Endothelial cell of umbilical vein (primary cell): ENCODE measurements at regions not wholly inside any gene's neighbourhood (a gene's known extent, or its start where the extent isn't known, plus 50 kb on each side); places are given as distances from the start of the nearest gene placed in this dataset.

Experiments used
- BruUV-seq: library from RNA; stranded (reverse); fragments of 400-500 nt; replicated peaks from 2 replicates; lab custom pipeline; 2021; lab: Mats Ljungman, UMichigan
- CTCF ChIA-PET: fragments of 300-600, 350-600 bp; sonication (Branson Sonifier 250); formaldehyde crosslinking; loops from one replicate; lab custom pipeline; 2021; ENCODE audit warnings: antibody characterized with exemption, inconsistent platforms; lab: Charles Lee
- POLR2A ChIA-PET: fragments of 300-600, 350-600 bp; sonication (Branson Sonifier 250); formaldehyde crosslinking; loops from one replicate; lab custom pipeline; 2021; ENCODE audit warnings: antibody characterized with exemption, inconsistent platforms; lab: Charles Lee
- DNase-seq: peaks from one replicate; pipeline ENCODE4 v3.0.0-alpha.2; 2011; ENCODE audit warnings: low read depth, low spot score
- FAIRE-seq: peaks from 2 replicates; lab custom pipeline; 2011; peaks lifted over from hg19 to GRCh38; lab: Jason Lieb, UNC
- H2AFZ ChIP-seq: 2 replicates; pipeline ENCODE4 v1.6.0; 2012; ENCODE audit warnings: low read depth, low read length, control low read depth, inconsistent platforms
- H3K27ac ChIP-seq: 2 replicates; pipeline ENCODE4 v1.5.1; 2011; ENCODE audit warnings: low read depth, mild to moderate bottlenecking, control low read depth, low read length, moderate library complexity; ENCODE audit not compliant: insufficient read depth
- H3K27me3 ChIP-seq, 2 experiments: 2 replicates each; pipeline versions ENCODE4 v1.6.0 to v1.6.1; 2011; ENCODE audit warnings: low read length in 2 of 2, mixed read lengths in 1 of 2; ENCODE audit not compliant: control insufficient read depth in 2 of 2, insufficient read depth in 2 of 2
- H3K36me3 ChIP-seq, 2 experiments: 2 replicates in 1 of 2; 3 replicates in 1 of 2; pipeline ENCODE4 v1.5.1; 2011; ENCODE audit warnings: low read length in 2 of 2, mild to moderate bottlenecking in 1 of 2, moderate library complexity in 1 of 2; ENCODE audit not compliant: control insufficient read depth in 2 of 2, insufficient read depth in 2 of 2; ENCODE audit errors: extremely low read depth in 1 of 2
- H3K4me1 ChIP-seq: 3 replicates; pipeline ENCODE4 v1.5.1; 2011; ENCODE audit warnings: mild to moderate bottlenecking, low read length; ENCODE audit not compliant: control insufficient read depth, insufficient read depth; ENCODE audit errors: extremely low read depth
- H3K4me2 ChIP-seq: 2 replicates; pipeline ENCODE4 v1.6.1; 2011; ENCODE audit warnings: low read length, control low read depth, mixed read lengths; ENCODE audit not compliant: insufficient read depth
- H3K4me3 ChIP-seq, 3 experiments: fragments of 200-600 bp in 1 of 3; sonication (generic), shearing (Covaris generic) in 1 of 3; replicated peaks in 1 of 3; 2 replicates each; pipeline ENCODE4 v1.5.1; 2011 to 2016; ENCODE audit warnings: control low read depth in 3 of 3, low read length in 3 of 3, mild to moderate bottlenecking in 2 of 3, inconsistent platforms in 1 of 3, low read depth in 1 of 3, moderate library complexity in 1 of 3; ENCODE audit not compliant: insufficient read depth in 1 of 3
- H3K79me2 ChIP-seq: 2 replicates; pipeline ENCODE4 v1.6.0; 2012; ENCODE audit warnings: low read length, inconsistent platforms; ENCODE audit not compliant: control insufficient read depth, insufficient read depth
- H3K9ac ChIP-seq: replicated peaks from 2 replicates; pipeline ENCODE3; 2011; ENCODE audit warnings: low read length, control low read depth; ENCODE audit not compliant: insufficient read depth; ENCODE audit errors: extremely low read depth
- H3K9me1 ChIP-seq: replicated peaks from 3 replicates; pipeline ENCODE4 v1.6.0; 2011; ENCODE audit warnings: mild to moderate bottlenecking, low read length; ENCODE audit not compliant: control insufficient read depth, insufficient read depth; ENCODE audit errors: extremely low read depth
- H3K9me3 ChIP-seq: replicated peaks from 2 replicates; pipeline ENCODE4 v1.5.1; 2012; ENCODE audit warnings: low read length, inconsistent platforms; ENCODE audit not compliant: control insufficient read depth, insufficient read depth
- H4K20me1 ChIP-seq: replicated peaks from 2 replicates; pipeline ENCODE3; 2011; ENCODE audit warnings: mild to moderate bottlenecking, low read length; ENCODE audit not compliant: control insufficient read depth, insufficient read depth; ENCODE audit errors: extremely low read depth
- CTCF ChIP-seq, 2 donors: IDR thresholded peaks; 1 replicate in 1 of 2; 2 replicates in 1 of 2; pipeline ENCODE4 v1.5.1; 2011; ENCODE audit warnings: low read length in 2 of 2, mild to moderate bottlenecking in 2 of 2, moderate library complexity in 2 of 2, control low read depth in 1 of 2, inconsistent platforms in 1 of 2, low read depth in 1 of 2; ENCODE audit not compliant: insufficient read depth in 1 of 2; ENCODE audit errors: extremely low read depth in 1 of 2
- EZH2 ChIP-seq: IDR thresholded peaks from 2 replicates; pipeline ENCODE4 v1.6.1; 2012; ENCODE audit warnings: borderline replicate concordance, low read depth, mild to moderate bottlenecking, moderate library complexity, low read length, inconsistent platforms; ENCODE audit not compliant: severe bottlenecking
- FOS ChIP-seq: IDR thresholded peaks from 2 replicates; pipeline ENCODE4 v1.6.1; 2011; ENCODE audit warnings: mild to moderate bottlenecking, low read length, moderate library complexity, borderline replicate concordance; ENCODE audit not compliant: insufficient read depth
- GATA2 ChIP-seq: IDR thresholded peaks from 2 replicates; pipeline ENCODE4 v1.7.0; 2011; ENCODE audit warnings: low read depth, mild to moderate bottlenecking, moderate library complexity, mixed read lengths, low read length; ENCODE audit not compliant: insufficient read length, insufficient read depth
- JUN ChIP-seq: IDR thresholded peaks from 2 replicates; pipeline ENCODE4 v1.6.1; 2011; ENCODE audit warnings: borderline replicate concordance, low read depth; ENCODE audit not compliant: insufficient read length, insufficient read depth
- MAX ChIP-seq: IDR thresholded peaks from 2 replicates; pipeline ENCODE4 v1.6.1; 2011; ENCODE audit not compliant: insufficient read depth, insufficient read length
- MYC ChIP-seq: IDR thresholded peaks from one replicate; pipeline ENCODE4 v1.6.1; 2011; ENCODE audit warnings: mild to moderate bottlenecking, low read depth, low read length
- POLR2A ChIP-seq: IDR thresholded peaks from 2 replicates; pipeline ENCODE4 v1.6.1; 2012; ENCODE audit warnings: low read depth, mild to moderate bottlenecking, control low read depth, low read length
- POLR2AphosphoS5 ChIP-seq: IDR thresholded peaks from 2 replicates; pipeline ENCODE4 v1.6.1; 2012; ENCODE audit warnings: low read depth, mild to moderate bottlenecking, control low read depth, low read length, moderate library complexity; ENCODE audit not compliant: insufficient read depth
- dilution Hi-C: fragments of 300-500 bp; cut with MboI; formaldehyde crosslinking; loops from one replicate; pipeline ENCODE4 v1.15.0; 2019; ENCODE audit warnings: low sequenced_read_pairs; ENCODE audit not compliant: extremely low pct_ligation_motif_present
- intact Hi-C: fragments of 100-400 bp; cut with micrococcal nuclease; formaldehyde crosslinking; loops from one replicate; pipeline ENCODE4 v1.10.0; 2022

- dilution Hi-C loops, result no loop called here
- Histone ChIP-seq H3K4me1 (no peaks in the 10 kb centered on the region), H3K27ac (no peak overlapping the region), H3K9me3 (no peaks in the 10 kb centered on the region), H3K79me2 (no peaks in the 10 kb centered on the region), H2AFZ (no peak overlapping the region), H3K9me1 (no peaks in the 10 kb centered on the region), H4K20me1 (no peaks in the 10 kb centered on the region), H3K4me2 (no peak overlapping the region), H3K36me3 (no peaks in the 10 kb centered on the region), H3K4me3 (no peak overlapping the region), H3K9ac (no peak overlapping the region), H3K27me3 (no peaks in the 10 kb centered on the region)
- ChIA-PET CTCF (no interaction called here), POLR2A (no interaction called here)
- no TSS peak for BruUV-seq
- no peak for FAIRE-seq
- no peak for DNase-seq
- TF ChIP-seq POLR2AphosphoS5 (no peak), FOS (no peak), EZH2 (no peak), MAX (no peak), POLR2A (no peak), MYC (no peak), JUN (no peak), CTCF (IDR thresholded peaks at IDR 0.05; ENCODE audit: extremely low read depth in 1 of 2, insufficient read depth in 1 of 2, low read depth in 1 of 2, low read length in 2 of 2) (no peak), GATA2 (no peak)
- intact Hi-C loops, result no loop called here
Observed at GRCh38 chr6:121594053-121594452, 158.6 kb downstream of the GJA1 start.
